Lung (tissue), 11 donors: ENCODE measurements at regions not wholly inside any gene's neighbourhood (a gene's known extent, or its start where the extent isn't known, plus 50 kb on each side); places are given as distances from the start of the nearest gene placed in this dataset.

Source experiments
- ATAC-seq: fragments of 200-7000 bp; cut with Tn5 transposase; one replicate; pipeline ENCODE4 v1.9.1; 2020; ENCODE audit warnings: moderate number of reproducible peaks; ENCODE audit not compliant: insufficient read depth, low FRiP score
- DNase-seq, 3 donors: peaks; one replicate each; pipeline ENCODE4 v3.0.0-alpha.2; 2013 to 2017
- H3K27ac ChIP-seq, 2 donors: one replicate each; pipeline ENCODE4 v1.5.1; 2013; ENCODE audit warnings: mild to moderate bottlenecking in 2 of 2, moderate library complexity in 2 of 2, control low read depth in 1 of 2, inconsistent platforms in 1 of 2, low read depth in 1 of 2, low read length in 1 of 2
- H3K27me3 ChIP-seq, 3 donors: one replicate each; pipeline ENCODE4 v1.5.1; 2013; ENCODE audit warnings: low read length in 2 of 3; ENCODE audit not compliant: control insufficient read depth in 3 of 3, insufficient read depth in 3 of 3
- H3K36me3 ChIP-seq, 4 donors: one replicate each; pipeline ENCODE4 v1.5.1; 2013; ENCODE audit warnings: low read length in 4 of 4, mild to moderate bottlenecking in 1 of 4, moderate library complexity in 1 of 4; ENCODE audit not compliant: control insufficient read depth in 4 of 4, insufficient read depth in 4 of 4
- H3K4me1 ChIP-seq, 5 donors: one replicate each; pipeline ENCODE4 v1.5.1; 2013; ENCODE audit warnings: low read length in 5 of 5, mild to moderate bottlenecking in 2 of 5, moderate library complexity in 1 of 5; ENCODE audit not compliant: control insufficient read depth in 5 of 5, insufficient read depth in 5 of 5
- H3K4me3 ChIP-seq: one replicate; pipeline ENCODE4 v1.5.1; 2013; ENCODE audit warnings: mild to moderate bottlenecking, control low read depth, moderate library complexity
- H3K9ac ChIP-seq, 2 donors: one replicate each; pipeline ENCODE4 v1.5.1; 2013; ENCODE audit warnings: low read length in 2 of 2, control low read depth in 1 of 2; ENCODE audit not compliant: insufficient read depth in 1 of 2
- H3K9me3 ChIP-seq, 4 donors: one replicate each; pipeline ENCODE4 v1.5.1; 2013; ENCODE audit warnings: low read length in 3 of 4, mild to moderate bottlenecking in 1 of 4, moderate library complexity in 1 of 4; ENCODE audit not compliant: control insufficient read depth in 4 of 4, insufficient read depth in 3 of 4
- WGBS, 2 donors: extraction: QIAGEN DNeasy Blood & Tissue Kit; methylation state at CpG; one replicate each; pipeline ENCODE4 v1.1.7; 2013; 5-methylcytosine and 5-hydroxymethylcytosine counted together
- TF ChIP-seq, protein P1 (sequence below): IDR thresholded peaks from 2 replicates; pipeline ENCODE4 v1.5.1; 2012; ENCODE audit warnings: mild to moderate bottlenecking; ENCODE audit errors: control extremely low read depth, extremely low read depth
- donor health status: control.
- donor health status: control.
- donor health status: Bipolar disorder and iron deficiency.
- donor health status: healthy.
- donor health status: DM: yes; HTN: yes; CAD: no.

DNA sequence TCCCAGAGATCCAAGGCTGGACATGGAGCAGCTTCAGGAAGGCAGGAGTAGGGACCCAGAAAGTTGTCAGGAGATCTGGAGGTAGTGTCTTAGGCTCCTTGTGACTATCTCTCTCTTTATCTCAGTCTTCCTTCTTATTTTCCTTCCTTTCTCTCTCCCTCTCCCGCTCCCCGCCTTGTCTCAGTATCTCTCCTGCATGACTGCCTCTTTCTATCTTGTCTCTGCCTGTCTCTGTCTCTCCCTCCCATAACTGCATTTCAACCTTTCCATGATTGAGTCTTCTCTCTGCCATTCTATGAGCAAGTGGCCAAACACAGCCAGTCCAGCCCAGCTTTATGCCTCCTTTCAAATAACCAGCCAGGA is 61.0 kb upstream of the NEK6 start:
- no peak overlapping the region for H3K4me3 ChIP-seq
- no peaks in the 10 kb centered on the region for H3K36me3 ChIP-seq
- H3K27ac ChIP-seq: no peak overlapping the region
- DNase-seq (no peak), ATAC-seq (peak; percentile 19)
- 100% methylated on average over 2 of the region's 2 CpGs for WGBS, 2 donors
- TF ChIP-seq, protein P1, sequence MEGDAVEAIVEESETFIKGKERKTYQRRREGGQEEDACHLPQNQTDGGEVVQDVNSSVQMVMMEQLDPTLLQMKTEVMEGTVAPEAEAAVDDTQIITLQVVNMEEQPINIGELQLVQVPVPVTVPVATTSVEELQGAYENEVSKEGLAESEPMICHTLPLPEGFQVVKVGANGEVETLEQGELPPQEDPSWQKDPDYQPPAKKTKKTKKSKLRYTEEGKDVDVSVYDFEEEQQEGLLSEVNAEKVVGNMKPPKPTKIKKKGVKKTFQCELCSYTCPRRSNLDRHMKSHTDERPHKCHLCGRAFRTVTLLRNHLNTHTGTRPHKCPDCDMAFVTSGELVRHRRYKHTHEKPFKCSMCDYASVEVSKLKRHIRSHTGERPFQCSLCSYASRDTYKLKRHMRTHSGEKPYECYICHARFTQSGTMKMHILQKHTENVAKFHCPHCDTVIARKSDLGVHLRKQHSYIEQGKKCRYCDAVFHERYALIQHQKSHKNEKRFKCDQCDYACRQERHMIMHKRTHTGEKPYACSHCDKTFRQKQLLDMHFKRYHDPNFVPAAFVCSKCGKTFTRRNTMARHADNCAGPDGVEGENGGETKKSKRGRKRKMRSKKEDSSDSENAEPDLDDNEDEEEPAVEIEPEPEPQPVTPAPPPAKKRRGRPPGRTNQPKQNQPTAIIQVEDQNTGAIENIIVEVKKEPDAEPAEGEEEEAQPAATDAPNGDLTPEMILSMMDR: no peak
- H3K27me3 ChIP-seq: no peaks in the 10 kb centered on the region
- no peak overlapping the region for H3K9ac ChIP-seq
- peaks cover 0 to 5% (median 0%) of the 10 kb centered on the region in 4 donors for H3K9me3 ChIP-seq
- H3K4me1 ChIP-seq: peaks cover 0 to 3% (median 0%) of the 10 kb centered on the region in 5 donors

DNA sequence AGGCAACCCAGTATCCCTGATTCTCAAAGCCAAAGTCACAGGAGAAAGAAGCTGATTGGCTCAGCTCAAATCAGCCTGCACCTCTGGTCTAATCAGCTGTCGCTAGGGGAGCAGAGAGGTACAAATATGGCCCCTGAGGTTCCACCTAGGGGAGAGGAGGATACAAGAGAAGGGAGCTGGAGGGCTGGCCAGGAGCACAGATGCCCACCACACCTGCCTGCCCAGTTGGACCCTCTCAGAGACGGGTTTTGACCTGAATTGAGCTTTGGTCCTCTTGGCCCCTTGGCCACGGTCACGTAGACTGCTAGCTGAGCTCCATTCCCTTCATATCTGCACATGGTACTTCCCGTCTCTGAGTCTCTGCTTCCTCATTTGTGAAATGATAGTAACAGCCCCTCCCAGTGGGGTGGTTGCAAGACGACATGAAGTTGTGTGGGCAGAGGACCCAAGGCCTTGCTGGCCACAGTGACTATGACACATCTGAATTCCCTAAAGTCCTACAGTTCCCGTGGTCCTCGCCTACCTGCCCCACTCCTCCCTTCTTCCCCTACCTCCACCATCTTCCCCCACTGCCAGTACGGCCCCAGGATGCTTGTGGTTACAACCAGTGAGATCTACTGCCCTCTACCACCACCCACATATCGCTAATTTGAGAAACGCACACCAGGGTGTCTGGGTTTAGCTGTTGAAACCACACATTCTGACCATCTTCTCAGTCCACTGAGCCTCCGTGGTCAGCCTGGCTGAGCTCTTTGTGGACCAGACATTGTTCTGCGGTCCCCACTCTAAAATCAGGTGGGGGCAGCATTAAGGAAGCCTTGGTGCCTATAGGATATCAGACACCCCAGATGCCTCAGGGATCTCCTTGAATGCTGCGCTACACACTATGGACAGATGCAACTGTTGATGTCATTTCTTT is 60.3 kb upstream of the NEK6 start:
- Histone ChIP-seq H3K9ac (no peak overlapping the region), H3K36me3 (no peaks in the 10 kb centered on the region), H3K27me3 (no peaks in the 10 kb centered on the region), H3K4me1 (peaks cover 0 to 3% (median 0%) of the 10 kb centered on the region in 5 donors), H3K27ac (peak overlapping the region in 1 of 2 donors; percentile 55), H3K9me3 (peaks cover 0 to 5% (median 0%) of the 10 kb centered on the region in 4 donors), H3K4me3 (no peak overlapping the region)
- no peak for DNase-seq
- WGBS, 2 donors: 47 to 60% methylated on average over 14 of the region's 14 CpGs
- peak; percentile 81 for ATAC-seq
- TF ChIP-seq, protein P1: no peak

DNA sequence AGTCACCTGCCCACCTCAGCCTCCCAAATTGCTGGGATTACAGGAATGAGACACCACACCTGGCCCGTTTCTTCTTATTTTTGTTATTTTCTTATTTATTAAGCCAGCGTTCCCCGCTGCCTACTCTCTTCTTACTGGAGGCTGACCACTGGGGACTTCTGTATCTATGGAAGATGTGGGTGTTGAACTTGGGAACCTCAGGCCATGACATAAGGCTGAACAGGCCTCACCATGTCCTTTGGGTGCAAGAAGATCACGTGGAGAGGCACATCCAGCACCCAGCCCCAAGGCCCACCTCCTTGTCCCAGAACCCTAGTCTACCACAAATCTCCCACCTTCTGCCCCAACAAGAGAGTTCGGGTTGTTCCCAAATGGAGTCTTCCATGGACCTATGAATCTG is 59.4 kb upstream of the NEK6 start:
- Histone ChIP-seq H3K9ac (no peak overlapping the region), H3K27me3 (no peaks in the 10 kb centered on the region), H3K4me3 (no peak overlapping the region), H3K9me3 (peaks cover 0 to 5% (median 0%) of the 10 kb centered on the region in 4 donors), H3K4me1 (peaks cover 0 to 2% (median 0%) of the 10 kb centered on the region in 5 donors), H3K27ac (no peak overlapping the region), H3K36me3 (no peaks in the 10 kb centered on the region)
- 90 to 95% methylated on average over 5 of the region's 5 CpGs for WGBS, 2 donors
- DNase-seq (no peak), ATAC-seq (no peak)
- TF ChIP-seq, protein P1: no peak
